Mucosa of descending colon (tissue), 3 donors: ENCODE measurements at regions not wholly inside any gene's neighbourhood (a gene's known extent, or its start where the extent isn't known, plus 50 kb on each side); places are given as distances from the start of the nearest gene placed in this dataset.

Experiments
- ATAC-seq: fragments of 200-7000 bp; cut with Tn5 transposase; one replicate; pipeline ENCODE4 v1.9.1; 2020; ENCODE audit warnings: mild to moderate bottlenecking, moderate library complexity
- DNase-seq, 3 donors: peaks; one replicate each; pipeline ENCODE4 v3.0.0-alpha.2; 2020
- H3K36me3 ChIP-seq: fragments of 200-600 bp; one replicate; pipeline ENCODE4 v1.8.0; 2021; ENCODE audit warnings: low read depth, mild to moderate bottlenecking
- H3K4me1 ChIP-seq: fragments of 200-600 bp; one replicate; pipeline ENCODE4 v1.8.0; 2021; ENCODE audit warnings: low read depth, mild to moderate bottlenecking
- H3K4me3 ChIP-seq: fragments of 200-600 bp; one replicate; pipeline ENCODE4 v1.8.0; 2021; ENCODE audit warnings: mild to moderate bottlenecking
- H3K9me3 ChIP-seq: fragments of 200-600 bp; one replicate; pipeline ENCODE4 v1.8.0; 2021; ENCODE audit warnings: mild to moderate bottlenecking
- CTCF ChIP-seq: fragments of 200-600 bp; IDR thresholded peaks from one replicate; pipeline ENCODE4 v1.8.0; 2022; ENCODE audit warnings: antibody characterized with exemption, mild to moderate bottlenecking
- intact Hi-C, 2 donors: fragments of 100-400 bp; cut with DNase I in 1 of 2; cut with micrococcal nuclease in 1 of 2; formaldehyde crosslinking; loops; one replicate each; pipeline versions ENCODE4 v1.11.0 to v1.11.1; 2022; cut with DNase I, micrococcal nuclease
- donor health status: DM: no; HTN: no; CAD: no; lungs with moderate emphysema.
- donor health status: DM: no; HTN: no; CAD: no.
- donor health status: DM: no; HTN: yes; CAD: no.

- peak; percentile 57 for ATAC-seq
- intact Hi-C loops: no loop called here
Measured at GRCh38 chr12:81942594-81942993, 183.4 kb upstream of the PPFIA2 start.

GRCh38 chr12:81930037-81930436, 170.9 kb upstream of the PPFIA2 start:
- H3K36me3 ChIP-seq: no peaks in the 10 kb centered on the region
- no peaks in the 10 kb centered on the region for H3K9me3 ChIP-seq
- DNase-seq (no peak), ATAC-seq (no peak)
- no peak for TF ChIP-seq CTCF
- H3K4me3 ChIP-seq: no peak overlapping the region
- H3K4me1 ChIP-seq: no peaks in the 10 kb centered on the region
- intact Hi-C loops: no loop called here

More at GRCh38 chr12:81942594-81942993, 183.4 kb upstream of the PPFIA2 start:
- Histone ChIP-seq H3K36me3 (no peaks in the 10 kb centered on the region), H3K4me1 (no peaks in the 10 kb centered on the region), H3K4me3 (no peak overlapping the region), H3K9me3 (no peaks in the 10 kb centered on the region)
- no peak for TF ChIP-seq CTCF
- no peak for DNase-seq

- no peak for ATAC-seq
- TF ChIP-seq CTCF: no peak
- DNase-seq: peak in 1 of 3 donors; percentile 1
- intact Hi-C loops: no loop called here
- Histone ChIP-seq H3K4me3 (no peak overlapping the region), H3K9me3 (peaks cover 37% of the 10 kb centered on the region), H3K4me1 (no peaks in the 10 kb centered on the region), H3K36me3 (no peaks in the 10 kb centered on the region)
Measured at GRCh38 chr12:81896771-81897170, 137.6 kb upstream of the PPFIA2 start.

- no peak for ATAC-seq
- no peak overlapping the region for H3K4me3 ChIP-seq
- no peaks in the 10 kb centered on the region for H3K36me3 ChIP-seq
- DNase-seq: no peak
- intact Hi-C loops: no loop called here
- H3K4me1 ChIP-seq: no peaks in the 10 kb centered on the region
- H3K9me3 ChIP-seq: no peaks in the 10 kb centered on the region
- TF ChIP-seq CTCF: no peak
Measured at GRCh38 chr12:81888961-81889360, 129.8 kb upstream of the PPFIA2 start.

- no peak for TF ChIP-seq CTCF
- intact Hi-C loops: no loop called here
- no peak for DNase-seq
- no peak for ATAC-seq
- H3K9me3 ChIP-seq: no peaks in the 10 kb centered on the region
- H3K4me3 ChIP-seq: no peak overlapping the region
- H3K36me3 ChIP-seq: no peaks in the 10 kb centered on the region
- H3K4me1 ChIP-seq: no peaks in the 10 kb centered on the region
Measured at GRCh38 chr12:81888106-81888740, 129.1 kb upstream of the PPFIA2 start.

- no peak for TF ChIP-seq CTCF
- no peak for DNase-seq
- H3K9me3 ChIP-seq: no peaks in the 10 kb centered on the region
- H3K4me1 ChIP-seq: no peaks in the 10 kb centered on the region
- H3K4me3 ChIP-seq: no peak overlapping the region
- intact Hi-C loops: no loop called here
- no peak for ATAC-seq
- no peaks in the 10 kb centered on the region for H3K36me3 ChIP-seq
Measured at GRCh38 chr12:81874586-81874985, 115.4 kb upstream of the PPFIA2 start.
